K562 (cell line): ENCODE measurements at regions not wholly inside any gene's neighbourhood (a gene's known extent, or its start where the extent isn't known, plus 50 kb on each side); places are given as distances from the start of the nearest gene placed in this dataset.

Experiments used
- ATAC-seq: fragments of 200-7000 bp; cut with Tn5 transposase; 3 replicates; pipeline ENCODE4 v1.9.1; 2020; ENCODE audit warnings: moderate library complexity
- BruUV-seq: library from RNA; stranded (reverse); fragments of 400-500 nt; replicated peaks from 2 replicates; lab custom pipeline; 2021; lab: Mats Ljungman, UMichigan
- CTCF ChIA-PET: fragments of 300-600 bp; formaldehyde crosslinking; extraction: SDS; loops from one replicate; lab custom pipeline; 2021; ENCODE audit warnings: low intra/inter-chr PET ratio; lab: Yijun Ruan, JAX
- POLR2A ChIA-PET: fragments of 300-600, 350-650 bp; sonication (Branson Sonifier 250); formaldehyde crosslinking; extraction: SDS; loops from one replicate; lab custom pipeline; 2021; ENCODE audit warnings: antibody characterized with exemption, inconsistent platforms; lab: Yijun Ruan, JAX
- DNase-seq, 4 experiments: peaks; one replicate each; pipeline versions ENCODE4 v3.0.0 to v3.0.0-alpha.2; 2011 to 2018; ENCODE audit warnings: low spot score in 3 of 4, mixed read lengths in 3 of 4; ENCODE audit errors: extremely low read depth in 1 of 4
- FAIRE-seq: peaks from 2 replicates; lab custom pipeline; 2011; peaks lifted over from hg19 to GRCh38; lab: Jason Lieb, UNC
- H2AFZ ChIP-seq: 2 replicates; pipeline ENCODE4 v1.6.0; 2011; ENCODE audit warnings: low read depth, low read length, control low read depth, inconsistent platforms
- H3K27ac ChIP-seq: fragments of 200-600 bp; 3 replicates; pipeline ENCODE4 v1.8.0; 2011; ENCODE audit warnings: low read depth, mild to moderate bottlenecking, control low read depth, inconsistent platforms, low read length, moderate library complexity, mixed read lengths; ENCODE audit errors: extremely low read depth
- H3K27me3 ChIP-seq, 2 experiments: fragments of 300-600 bp in 1 of 2; 2 replicates in 1 of 2; 3 replicates in 1 of 2; pipeline versions ENCODE4 v1.6.0 to v1.8.0; 2011; ENCODE audit warnings: inconsistent platforms in 2 of 2, low read length in 2 of 2, mild to moderate bottlenecking in 1 of 2, mixed read lengths in 1 of 2, moderate library complexity in 1 of 2; ENCODE audit not compliant: control insufficient read depth in 2 of 2, insufficient read depth in 2 of 2
- H3K36me3 ChIP-seq: fragments of 300-600 bp; 3 replicates; pipeline ENCODE4 v1.8.0; 2011; ENCODE audit warnings: mild to moderate bottlenecking, low read length, inconsistent platforms; ENCODE audit not compliant: control insufficient read depth, insufficient read depth
- H3K4me1 ChIP-seq, 2 experiments: fragments of 200-600 bp in 1 of 2; replicated peaks in 1 of 2; 2 replicates in 1 of 2; 3 replicates in 1 of 2; pipeline versions ENCODE4 v1.5.1 to v1.8.0; 2011; ENCODE audit warnings: inconsistent platforms in 2 of 2, low read length in 2 of 2, mild to moderate bottlenecking in 1 of 2, mixed read lengths in 1 of 2, moderate library complexity in 1 of 2; ENCODE audit not compliant: control insufficient read depth in 2 of 2, insufficient read depth in 2 of 2
- H3K4me2 ChIP-seq: 2 replicates; pipeline ENCODE4 v1.6.1; 2011; ENCODE audit warnings: low read length, control low read depth, inconsistent platforms, mixed read lengths; ENCODE audit not compliant: insufficient read depth
- H3K4me3 ChIP-seq: fragments of 200-600 bp; sonication (generic), shearing (Covaris generic); 2 replicates; pipeline ENCODE4 v1.5.1; 2016; ENCODE audit warnings: control low read depth, inconsistent platforms
- H3K79me2 ChIP-seq: fragments of 200-600 bp; 3 replicates; pipeline ENCODE4 v1.8.0; 2011; ENCODE audit warnings: low read length, inconsistent platforms; ENCODE audit not compliant: control insufficient read depth, insufficient read depth
- H3K9ac ChIP-seq, 2 experiments: 2 replicates each; pipeline versions ENCODE4 v1.6.0 to v1.6.1; 2011; ENCODE audit warnings: low read depth in 2 of 2, low read length in 2 of 2, control low read depth in 1 of 2, inconsistent platforms in 1 of 2, mild to moderate bottlenecking in 1 of 2, mixed read lengths in 1 of 2; ENCODE audit not compliant: insufficient read depth in 1 of 2
- H3K9me1 ChIP-seq: one replicate; pipeline ENCODE4 v1.6.0; 2011; ENCODE audit warnings: inconsistent platforms, mild to moderate bottlenecking, low read length, moderate library complexity; ENCODE audit not compliant: control insufficient read depth, insufficient read depth
- H3K9me3 ChIP-seq: replicated peaks from 2 replicates; pipeline ENCODE4 v1.5.1; 2011; ENCODE audit warnings: low read depth, low read length, inconsistent platforms; ENCODE audit not compliant: control insufficient read depth, insufficient read depth
- H4K20me1 ChIP-seq: replicated peaks from 2 replicates; pipeline ENCODE4 v1.6.1; 2011; ENCODE audit warnings: low read length, inconsistent platforms, mixed read lengths; ENCODE audit not compliant: control insufficient read depth, insufficient read depth
- DMBX1 ChIP-seq: fragments of 250-450 bp; sonication (Bioruptor Pico); IDR thresholded peaks from 2 replicates; pipeline ENCODE4 v1.8.0; 2022; ENCODE audit warnings: inconsistent platforms, mild to moderate bottlenecking, moderate library complexity, borderline replicate concordance
- KHSRP ChIP-seq: fragments of 450-650 bp; IDR thresholded peaks from 2 replicates; pipeline ENCODE4 v1.6.1; 2017
- MTA3 ChIP-seq: fragments of 450-650 bp; formaldehyde crosslinking; IDR thresholded peaks from 2 replicates; pipeline ENCODE4 v1.6.1; 2017; ENCODE audit warnings: mild to moderate bottlenecking, borderline replicate concordance
- NCOR1 ChIP-seq: fragments of 450-650 bp; IDR thresholded peaks from 2 replicates; pipeline ENCODE4 v1.6.1; 2016; ENCODE audit warnings: mild to moderate bottlenecking, moderate library complexity
- PHB ChIP-seq: fragments of 250-450 bp; sonication (Bioruptor Pico); IDR thresholded peaks from 2 replicates; pipeline ENCODE4 v1.5.0; 2021
- SMAD3 ChIP-seq: fragments of 450-650 bp; formaldehyde crosslinking; conservative IDR thresholded peaks from 2 replicates; pipeline ENCODE4 v1.4.0; 2020; ENCODE audit warnings: mild to moderate bottlenecking
- SP1 ChIP-seq: sonication (generic); formaldehyde crosslinking; IDR thresholded peaks from 2 replicates; pipeline ENCODE4 v1.8.1; 2022; ENCODE audit warnings: mild to moderate bottlenecking, missing genetic modification reagents
- STAT5A ChIP-seq: IDR thresholded peaks from 2 replicates; pipeline ENCODE4 v1.6.1; 2012; ENCODE audit warnings: low read length, inconsistent platforms, borderline replicate concordance
- ZBTB7A ChIP-seq: IDR thresholded peaks from 2 replicates; pipeline ENCODE4 v1.6.1; 2011; ENCODE audit warnings: low read depth, mild to moderate bottlenecking, low read length, moderate library complexity, borderline replicate concordance; ENCODE audit not compliant: control insufficient read depth
- ZNF12 ChIP-seq: sonication (generic); formaldehyde crosslinking; IDR thresholded peaks from 2 replicates; pipeline ENCODE4 v1.4.0; 2020; ENCODE audit warnings: mild to moderate bottlenecking, missing genetic modification reagents
- ZNF408 ChIP-seq: fragments of 250-450 bp; sonication (Bioruptor Pico); IDR thresholded peaks from 2 replicates; pipeline ENCODE4 v1.4.0; 2020; ENCODE audit warnings: low read depth, mild to moderate bottlenecking, moderate library complexity
- WGBS: fragments of 100-300 bp; shearing (Covaris generic); methylation state at CpG from one replicate; pipeline ENCODE4 v1.1.6; 2016; ENCODE audit warnings: low coverage, mixed read lengths; ENCODE audit not compliant: insufficient coverage; ENCODE audit errors: missing lambda C conversion rate; 5-methylcytosine and 5-hydroxymethylcytosine counted together
- in situ Hi-C: fragments of 300-500 bp; cut with MboI; formaldehyde crosslinking; loops from 4 replicates; pipeline ENCODE4 v1.15.0; 2018; ENCODE audit warnings: inconsistent platforms, mixed read lengths
- intact Hi-C: fragments of 100-400 bp; cut with micrococcal nuclease; formaldehyde crosslinking; loops from 2 replicates; pipeline ENCODE4 v1.14.2; 2022
- TF ChIP-seq, protein P1 (sequence below): fragments of 250-450 bp; sonication (Bioruptor Pico); IDR thresholded peaks from 2 replicates; pipeline ENCODE4 v1.4.0; 2020; ENCODE audit warnings: mild to moderate bottlenecking

DNA sequence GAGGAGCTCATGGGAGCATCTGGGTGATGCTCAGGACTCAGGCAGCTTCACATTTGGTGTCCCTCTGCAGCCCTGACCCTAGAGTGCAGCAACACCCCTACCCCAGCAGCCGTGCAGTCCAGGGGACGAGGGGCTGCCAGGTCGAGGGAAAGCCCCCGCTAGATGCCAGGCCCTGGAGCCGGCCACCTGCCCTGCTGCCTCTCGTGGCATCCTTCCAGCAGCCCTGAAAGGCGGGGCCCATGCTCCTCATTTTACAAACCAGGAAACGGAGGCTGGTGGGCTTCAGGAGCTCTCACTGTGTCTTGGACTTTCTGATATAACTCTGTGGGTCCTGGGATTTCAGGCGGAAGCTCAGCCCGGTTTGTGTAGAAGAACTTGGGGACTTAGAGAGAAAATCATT lies 120.5 kb upstream of the WNT4 start:
- Histone ChIP-seq H3K79me2 (no peaks in the 10 kb centered on the region), H3K9me3 (no peaks in the 10 kb centered on the region), H3K9ac (no peak overlapping the region), H3K4me3 (no peak overlapping the region), H3K27me3 (peaks cover 47 to 90% of the 10 kb centered on the region in 2 experiments), H3K9me1 (no peaks in the 10 kb centered on the region), H3K4me2 (no peak overlapping the region), H3K36me3 (no peaks in the 10 kb centered on the region), H3K27ac (no peak overlapping the region), H4K20me1 (peaks cover 10% of the 10 kb centered on the region; the same call in 1 of the 2 replicates), H2AFZ (no peak overlapping the region), H3K4me1 (peaks cover 0 to 14% of the 10 kb centered on the region in 2 experiments; a peak in 1 of 5 replicates)
- DNase-seq: no peak
- ATAC-seq: no peak
- FAIRE-seq: no peak
- in situ Hi-C loops (no loop called here), intact Hi-C loops (no loop called here)
- WGBS: 1% methylated on average over 10 of the region's 10 CpGs
- BruUV-seq: no TSS peak
- ChIA-PET POLR2A (interaction anchor here (0.5 to 0.6 kb wide), 3 partner anchors 53 to 1797 kb away, joined by 3 to 4 read pairs (median 3); no protein-coding TSS in a partner anchor), CTCF (no interaction called here)
- TF ChIP-seq SP1 (no peak), KHSRP (no peak), SMAD3 (CRISPR knock-in tag) (no peak), ZNF408 (CRISPR knock-in tag) (no peak), DMBX1 (CRISPR knock-in tag) (no peak), MTA3 (no peak), ZBTB7A (no peak), NCOR1 (no peak), ZNF12 (CRISPR knock-in tag) (no peak), STAT5A (no peak), PHB (CRISPR knock-in tag) (no peak)
- TF ChIP-seq, protein P1, sequence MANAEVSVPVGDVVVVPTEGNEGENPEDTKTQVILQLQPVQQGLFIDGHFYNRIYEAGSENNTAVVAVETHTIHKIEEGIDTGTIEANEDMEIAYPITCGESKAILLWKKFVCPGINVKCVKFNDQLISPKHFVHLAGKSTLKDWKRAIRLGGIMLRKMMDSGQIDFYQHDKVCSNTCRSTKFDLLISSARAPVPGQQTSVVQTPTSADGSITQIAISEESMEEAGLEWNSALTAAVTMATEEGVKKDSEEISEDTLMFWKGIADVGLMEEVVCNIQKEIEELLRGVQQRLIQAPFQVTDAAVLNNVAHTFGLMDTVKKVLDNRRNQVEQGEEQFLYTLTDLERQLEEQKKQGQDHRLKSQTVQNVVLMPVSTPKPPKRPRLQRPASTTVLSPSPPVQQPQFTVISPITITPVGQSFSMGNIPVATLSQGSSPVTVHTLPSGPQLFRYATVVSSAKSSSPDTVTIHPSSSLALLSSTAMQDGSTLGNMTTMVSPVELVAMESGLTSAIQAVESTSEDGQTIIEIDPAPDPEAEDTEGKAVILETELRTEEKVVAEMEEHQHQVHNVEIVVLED (CRISPR knock-in tag): no peak
